Smooth muscle cell (in vitro differentiated cells): ENCODE measurements at regions not wholly inside any gene's neighbourhood (a gene's known extent, or its start where the extent isn't known, plus 50 kb on each side); places are given as distances from the start of the nearest gene placed in this dataset.

ENCODE experiments used
- DNase-seq: peaks from one replicate; lab custom pipeline; 2025; ENCODE audit not compliant: unreplicated experiment; lab: John Stamatoyannopoulos, UW
- H2AFZ ChIP-seq: fragments of 200-600 bp; sonication (generic); 2 replicates; pipeline ENCODE4 v1.6.0; 2016; ENCODE audit warnings: antibody characterized with exemption, low read depth, mild to moderate bottlenecking
- H3F3A ChIP-seq: fragments of 200-600 bp; sonication (generic); 2 replicates; pipeline ENCODE4 v1.6.0; 2017; ENCODE audit warnings: antibody characterized with exemption, low read depth
- H3K27ac ChIP-seq: fragments of 200-600 bp; sonication (generic); 2 replicates; pipeline ENCODE4 v1.5.1; 2016; ENCODE audit warnings: low read depth, mild to moderate bottlenecking
- H3K27me3 ChIP-seq: fragments of 200-600 bp; sonication (generic); 2 replicates; pipeline ENCODE4 v1.6.1; 2016; ENCODE audit warnings: low read depth, mild to moderate bottlenecking
- H3K36me3 ChIP-seq: fragments of 200-600 bp; sonication (generic); 2 replicates; pipeline ENCODE4 v1.5.1; 2016; ENCODE audit warnings: low read depth
- H3K4me1 ChIP-seq: fragments of 200-600 bp; sonication (generic); 2 replicates; pipeline ENCODE4 v1.5.1; 2016; ENCODE audit warnings: low read depth
- H3K4me2 ChIP-seq: fragments of 200-600 bp; sonication (generic); 2 replicates; pipeline ENCODE4 v1.6.0; 2016; ENCODE audit warnings: mild to moderate bottlenecking
- H3K4me3 ChIP-seq: fragments of 200-600 bp; sonication (generic); 2 replicates; pipeline ENCODE4 v1.5.1; 2016; ENCODE audit warnings: mild to moderate bottlenecking
- H3K79me2 ChIP-seq: fragments of 200-600 bp; sonication (generic); 2 replicates; pipeline ENCODE4 v1.6.0; 2016; ENCODE audit warnings: low read depth, mild to moderate bottlenecking
- H3K9ac ChIP-seq: fragments of 200-600 bp; sonication (generic); 2 replicates; pipeline ENCODE4 v1.6.0; 2016; ENCODE audit warnings: low read depth
- H3K9me3 ChIP-seq: fragments of 200-600 bp; sonication (generic); replicated peaks from 2 replicates; pipeline ENCODE4 v1.5.1; 2016; ENCODE audit warnings: low read depth
- H4K20me1 ChIP-seq: fragments of 200-600 bp; sonication (generic); 2 replicates; pipeline ENCODE4 v1.6.0; 2016; ENCODE audit warnings: low read depth
- WGBS: methylation state at CpG from one replicate; pipeline ENCODE4 v1.1.7; 2016; ENCODE audit warnings: low lambda C conversion rate; 5-methylcytosine and 5-hydroxymethylcytosine counted together
- TF ChIP-seq, protein P1 (sequence below): fragments of 200-600 bp; sonication (generic); IDR thresholded peaks from 2 replicates; pipeline ENCODE4 v1.5.1; 2017; ENCODE audit warnings: borderline replicate concordance, mild to moderate bottlenecking, antibody characterized with exemption; ENCODE audit not compliant: insufficient read depth, poor library complexity, severe bottlenecking

DNA sequence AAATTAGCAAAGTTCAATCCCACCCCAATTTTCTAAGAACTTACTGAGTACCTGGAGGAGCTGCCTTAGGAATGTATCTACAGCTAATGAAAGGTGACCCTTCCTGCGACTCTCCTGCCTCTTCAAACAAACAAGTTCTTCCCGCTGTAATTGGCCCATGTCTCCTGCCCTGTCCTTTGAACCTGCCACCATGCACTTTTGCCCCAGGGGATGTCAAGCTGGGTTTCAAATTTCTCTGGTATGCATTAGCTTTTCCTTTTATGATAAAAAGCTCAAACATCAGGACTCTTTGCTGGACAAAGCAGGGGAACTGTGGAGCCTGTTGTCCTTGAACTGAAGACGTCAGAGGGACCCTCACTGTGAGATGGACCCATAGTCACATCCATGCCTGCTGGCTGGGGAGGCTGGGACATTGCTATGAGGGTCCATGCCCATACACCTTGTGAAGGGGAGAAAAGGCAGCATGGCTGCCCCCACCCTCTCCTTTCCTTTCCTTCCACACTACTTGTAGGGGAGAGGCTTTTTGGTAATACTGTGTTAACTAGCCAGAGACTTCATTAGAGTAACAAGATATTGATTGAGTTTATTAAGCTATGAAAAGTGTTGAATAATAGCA is 210.7 kb upstream of the COPS8 start:
- H3K36me3 ChIP-seq, result no peaks in the 10 kb centered on the region
- peak overlapping the region; percentile 30 for H3K4me2 ChIP-seq
- H3K4me1 ChIP-seq, result no peaks in the 10 kb centered on the region
- H3K27ac ChIP-seq, result peak overlapping the region; percentile 37
- H2AFZ ChIP-seq, result no peak overlapping the region
- no peak overlapping the region for H3K4me3 ChIP-seq
- no peaks in the 10 kb centered on the region for H3K27me3 ChIP-seq
- H4K20me1 ChIP-seq, result no peaks in the 10 kb centered on the region
- peaks cover 21% of the 10 kb centered on the region for H3F3A ChIP-seq
- H3K9ac ChIP-seq, result no peak overlapping the region
- no peaks in the 10 kb centered on the region for H3K9me3 ChIP-seq
- 81% methylated on average over 3 of the region's 3 CpGs for WGBS
- H3K79me2 ChIP-seq, result no peaks in the 10 kb centered on the region
- no peak for DNase-seq
- TF ChIP-seq, protein P1, sequence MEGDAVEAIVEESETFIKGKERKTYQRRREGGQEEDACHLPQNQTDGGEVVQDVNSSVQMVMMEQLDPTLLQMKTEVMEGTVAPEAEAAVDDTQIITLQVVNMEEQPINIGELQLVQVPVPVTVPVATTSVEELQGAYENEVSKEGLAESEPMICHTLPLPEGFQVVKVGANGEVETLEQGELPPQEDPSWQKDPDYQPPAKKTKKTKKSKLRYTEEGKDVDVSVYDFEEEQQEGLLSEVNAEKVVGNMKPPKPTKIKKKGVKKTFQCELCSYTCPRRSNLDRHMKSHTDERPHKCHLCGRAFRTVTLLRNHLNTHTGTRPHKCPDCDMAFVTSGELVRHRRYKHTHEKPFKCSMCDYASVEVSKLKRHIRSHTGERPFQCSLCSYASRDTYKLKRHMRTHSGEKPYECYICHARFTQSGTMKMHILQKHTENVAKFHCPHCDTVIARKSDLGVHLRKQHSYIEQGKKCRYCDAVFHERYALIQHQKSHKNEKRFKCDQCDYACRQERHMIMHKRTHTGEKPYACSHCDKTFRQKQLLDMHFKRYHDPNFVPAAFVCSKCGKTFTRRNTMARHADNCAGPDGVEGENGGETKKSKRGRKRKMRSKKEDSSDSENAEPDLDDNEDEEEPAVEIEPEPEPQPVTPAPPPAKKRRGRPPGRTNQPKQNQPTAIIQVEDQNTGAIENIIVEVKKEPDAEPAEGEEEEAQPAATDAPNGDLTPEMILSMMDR, result no peak

DNA sequence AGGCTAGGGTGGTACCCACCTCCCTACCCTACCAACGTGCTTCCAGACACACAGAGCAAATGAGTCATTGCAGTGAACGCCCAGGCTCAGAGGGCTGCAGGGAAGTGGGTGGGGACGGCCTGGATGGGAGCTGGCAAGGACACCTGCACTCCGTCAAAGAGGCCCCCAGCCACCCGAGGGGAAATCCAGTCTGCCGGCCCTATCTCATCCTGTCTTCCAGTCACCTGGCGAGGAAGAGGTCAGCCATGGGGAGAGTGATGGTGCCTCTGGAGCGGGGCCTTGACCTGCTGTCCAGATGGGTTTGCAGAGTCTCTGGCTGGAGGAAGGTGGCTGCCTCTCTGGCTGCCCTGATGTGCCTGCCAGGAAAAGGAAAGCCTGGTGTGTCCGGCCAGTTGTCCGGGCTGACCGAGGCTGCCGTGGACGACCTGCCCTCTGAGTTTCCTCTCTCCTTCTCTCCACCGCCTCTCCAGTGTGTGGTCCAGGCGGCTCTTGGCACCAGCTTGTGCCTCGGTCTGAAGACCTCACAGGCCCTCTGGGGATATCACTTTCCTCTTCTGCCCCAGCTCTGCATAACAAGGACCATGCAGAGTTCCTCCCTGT is 209.7 kb upstream of the COPS8 start:
- H3K36me3 ChIP-seq, result no peaks in the 10 kb centered on the region
- H3F3A ChIP-seq, result peaks cover 15% of the 10 kb centered on the region
- H4K20me1 ChIP-seq, result no peaks in the 10 kb centered on the region
- no peaks in the 10 kb centered on the region for H3K79me2 ChIP-seq
- H3K4me2 ChIP-seq, result no peak overlapping the region
- no peak overlapping the region for H2AFZ ChIP-seq
- H3K9ac ChIP-seq, result no peak overlapping the region
- DNase-seq, result no peak
- WGBS, result 77% methylated on average over 16 of the region's 16 CpGs
- TF ChIP-seq, protein P1, result no peak
- no peaks in the 10 kb centered on the region for H3K9me3 ChIP-seq
- H3K4me1 ChIP-seq, result no peaks in the 10 kb centered on the region
- H3K4me3 ChIP-seq, result no peak overlapping the region
- no peaks in the 10 kb centered on the region for H3K27me3 ChIP-seq
- H3K27ac ChIP-seq, result peak overlapping the region; percentile 5

GRCh38 chr2:236876642-236877041 is 209.0 kb upstream of the COPS8 start:
- H3K27me3 ChIP-seq, result no peaks in the 10 kb centered on the region
- H3K4me3 ChIP-seq, result no peak overlapping the region
- no peak overlapping the region for H2AFZ ChIP-seq
- no peaks in the 10 kb centered on the region for H4K20me1 ChIP-seq
- H3K36me3 ChIP-seq, result no peaks in the 10 kb centered on the region
- TF ChIP-seq, protein P1, result no peak
- 72% methylated on average over 4 of the region's 4 CpGs for WGBS
- no peaks in the 10 kb centered on the region for H3K4me1 ChIP-seq
- H3K27ac ChIP-seq, result no peak overlapping the region
- H3K4me2 ChIP-seq, result no peak overlapping the region
- H3K79me2 ChIP-seq, result no peaks in the 10 kb centered on the region
- H3K9ac ChIP-seq, result no peak overlapping the region
- no peak for DNase-seq
- H3K9me3 ChIP-seq, result no peaks in the 10 kb centered on the region
- peaks cover 13% of the 10 kb centered on the region for H3F3A ChIP-seq

- no peak for DNase-seq
- 95% methylated on average over 2 of the region's 2 CpGs for WGBS
- TF ChIP-seq, protein P1, result no peak
- no peak overlapping the region for H3K9ac ChIP-seq
- no peaks in the 10 kb centered on the region for H3K36me3 ChIP-seq
- H3K27ac ChIP-seq, result no peak overlapping the region
- no peak overlapping the region for H3K4me2 ChIP-seq
- H3K4me1 ChIP-seq, result no peaks in the 10 kb centered on the region
- H3K9me3 ChIP-seq, result peaks cover 7% of the 10 kb centered on the region
- peaks cover under 1% of the 10 kb centered on the region for H3F3A ChIP-seq
- no peaks in the 10 kb centered on the region for H4K20me1 ChIP-seq
- H3K79me2 ChIP-seq, result no peaks in the 10 kb centered on the region
- no peak overlapping the region for H2AFZ ChIP-seq
- no peaks in the 10 kb centered on the region for H3K27me3 ChIP-seq
- no peak overlapping the region for H3K4me3 ChIP-seq
Observed at GRCh38 chr2:236877972-236878371, 207.7 kb upstream of the COPS8 start.
